Subcutaneous abdominal adipose tissue (tissue), 5 donors: ENCODE measurements at regions not wholly inside any gene's neighbourhood (a gene's known extent, or its start where the extent isn't known, plus 50 kb on each side); places are given as distances from the start of the nearest gene placed in this dataset.

ENCODE experiments used
- H3K27ac ChIP-seq: one replicate; pipeline ENCODE4 v1.7.0; 2013; ENCODE audit warnings: low read depth, mild to moderate bottlenecking, inconsistent platforms, low read length, moderate library complexity
- H3K27me3 ChIP-seq, 5 donors: one replicate each; pipeline ENCODE4 v1.7.0; 2013; ENCODE audit warnings: low read length in 5 of 5, inconsistent platforms in 1 of 5; ENCODE audit not compliant: control insufficient read depth in 5 of 5, insufficient read depth in 4 of 5
- H3K36me3 ChIP-seq, 5 donors: one replicate each; pipeline ENCODE4 v1.7.0; 2013; ENCODE audit warnings: low read length in 5 of 5; ENCODE audit not compliant: control insufficient read depth in 5 of 5, insufficient read depth in 5 of 5
- H3K4me1 ChIP-seq, 5 donors: one replicate each; pipeline ENCODE4 v1.7.0; 2013; ENCODE audit warnings: low read length in 5 of 5, mild to moderate bottlenecking in 3 of 5, moderate library complexity in 1 of 5; ENCODE audit not compliant: control insufficient read depth in 5 of 5, insufficient read depth in 5 of 5
- H3K4me3 ChIP-seq, 5 donors: one replicate each; pipeline ENCODE4 v1.7.0; 2013; ENCODE audit warnings: low read length in 5 of 5, low read depth in 1 of 5
- H3K9ac ChIP-seq, 5 donors: one replicate each; pipeline ENCODE4 v1.7.0; 2013; ENCODE audit warnings: low read length in 5 of 5, mild to moderate bottlenecking in 4 of 5, moderate library complexity in 3 of 5
- H3K9me3 ChIP-seq, 5 donors: one replicate each; pipeline ENCODE4 v1.7.0; 2013; ENCODE audit warnings: low read length in 5 of 5; ENCODE audit not compliant: control insufficient read depth in 5 of 5
- donor health status: healthy.
- donor health status: healthy.
- donor health status: healthy.
- donor health status: healthy.
- donor health status: healthy.

- Histone ChIP-seq H3K9me3 (peaks cover 5 to 44% (median 27%) of the 10 kb centered on the region in 5 donors), H3K36me3 (no peaks in the 10 kb centered on the region), H3K9ac (no peak overlapping the region)
Measured at GRCh38 chr16:50441486-50442157, 72.8 kb upstream of the BRD7 start.

GRCh38 chr16:50440991-50441390 lies 72.2 kb upstream of the BRD7 start:
- Histone ChIP-seq H3K36me3 (no peaks in the 10 kb centered on the region), H3K4me3 (no peak overlapping the region), H3K27ac (no peak overlapping the region), H3K4me1 (no peaks in the 10 kb centered on the region), H3K9ac (no peak overlapping the region), H3K9me3 (peaks cover 5 to 44% (median 27%) of the 10 kb centered on the region in 5 donors), H3K27me3 (peaks cover 0 to 2% (median 0%) of the 10 kb centered on the region in 5 donors)

More at GRCh38 chr16:50441486-50442157, 72.8 kb upstream of the BRD7 start:
- Histone ChIP-seq H3K27me3 (peaks cover 0 to 7% (median 4%) of the 10 kb centered on the region in 5 donors), H3K4me3 (no peak overlapping the region), H3K27ac (no peak overlapping the region), H3K4me1 (no peaks in the 10 kb centered on the region)

GRCh38 chr16:50440531-50440930 lies 71.7 kb upstream of the BRD7 start:
- Histone ChIP-seq H3K27ac (no peak overlapping the region), H3K36me3 (no peaks in the 10 kb centered on the region), H3K27me3 (no peaks in the 10 kb centered on the region), H3K4me1 (no peaks in the 10 kb centered on the region), H3K4me3 (no peak overlapping the region), H3K9ac (no peak overlapping the region), H3K9me3 (peaks cover 5 to 44% (median 27%) of the 10 kb centered on the region in 5 donors)

- Histone ChIP-seq H3K4me3 (no peak overlapping the region), H3K4me1 (no peaks in the 10 kb centered on the region), H3K36me3 (no peaks in the 10 kb centered on the region), H3K9ac (no peak overlapping the region), H3K9me3 (peaks cover 5 to 41% (median 24%) of the 10 kb centered on the region in 5 donors), H3K27me3 (peaks cover 0 to 6% (median 3%) of the 10 kb centered on the region in 5 donors), H3K27ac (no peak overlapping the region)
Measured at GRCh38 chr16:50437769-50438437, 69.1 kb upstream of the BRD7 start.

- H3K36me3 ChIP-seq = no peaks in the 10 kb centered on the region
- H3K9ac ChIP-seq = no peak overlapping the region
- H3K27me3 ChIP-seq = peaks cover 0 to 6% (median 3%) of the 10 kb centered on the region in 5 donors
- peaks cover 2 to 29% (median 14%) of the 10 kb centered on the region in 5 donors for H3K9me3 ChIP-seq
- no peak overlapping the region for H3K27ac ChIP-seq
- H3K4me1 ChIP-seq = no peaks in the 10 kb centered on the region
- no peak overlapping the region for H3K4me3 ChIP-seq
Measured at GRCh38 chr16:50436271-50436670, 67.5 kb upstream of the BRD7 start.

GRCh38 chr16:50434872-50435478 lies 66.2 kb upstream of the BRD7 start:
- Histone ChIP-seq H3K4me1 (no peaks in the 10 kb centered on the region), H3K9me3 (peaks cover 2 to 18% (median 12%) of the 10 kb centered on the region in 5 donors), H3K4me3 (no peak overlapping the region), H3K27me3 (peaks cover 0 to 8% (median 6%) of the 10 kb centered on the region in 5 donors), H3K9ac (no peak overlapping the region), H3K27ac (no peak overlapping the region), H3K36me3 (no peaks in the 10 kb centered on the region)

- peaks cover 3 to 17% (median 8%) of the 10 kb centered on the region in 5 donors for H3K27me3 ChIP-seq
- H3K9me3 ChIP-seq = no peaks in the 10 kb centered on the region
- H3K9ac ChIP-seq = no peak overlapping the region
- no peaks in the 10 kb centered on the region for H3K4me1 ChIP-seq
- no peak overlapping the region for H3K27ac ChIP-seq
- H3K4me3 ChIP-seq = no peak overlapping the region
- no peaks in the 10 kb centered on the region for H3K36me3 ChIP-seq
Measured at GRCh38 chr16:50430076-50430475, 61.3 kb upstream of the BRD7 start.

- Histone ChIP-seq H3K36me3 (no peaks in the 10 kb centered on the region), H3K27ac (no peak overlapping the region)
Measured at GRCh38 chr16:50428742-50429141, 60.0 kb upstream of the BRD7 start.

GRCh38 chr16:50428116-50428515 lies 59.3 kb upstream of the BRD7 start:
- no peaks in the 10 kb centered on the region for H3K9me3 ChIP-seq
- H3K9ac ChIP-seq = no peak overlapping the region
- no peak overlapping the region for H3K27ac ChIP-seq
- H3K36me3 ChIP-seq = no peaks in the 10 kb centered on the region
- H3K4me1 ChIP-seq = peaks cover 0 to 4% (median 0%) of the 10 kb centered on the region in 5 donors
- peaks cover 3 to 18% (median 6%) of the 10 kb centered on the region in 5 donors for H3K27me3 ChIP-seq
- no peak overlapping the region for H3K4me3 ChIP-seq

More at GRCh38 chr16:50428742-50429141, 60.0 kb upstream of the BRD7 start:
- Histone ChIP-seq H3K4me3 (no peak overlapping the region), H3K27me3 (peaks cover 3 to 17% (median 7%) of the 10 kb centered on the region in 5 donors), H3K9ac (no peak overlapping the region), H3K9me3 (no peaks in the 10 kb centered on the region), H3K4me1 (peaks cover 0 to 3% (median 0%) of the 10 kb centered on the region in 5 donors)

GRCh38 chr16:50427107-50427506 lies 58.3 kb upstream of the BRD7 start:
- Histone ChIP-seq H3K4me3 (no peak overlapping the region), H3K9me3 (no peaks in the 10 kb centered on the region), H3K4me1 (peaks cover 0 to 4% (median 0%) of the 10 kb centered on the region in 5 donors), H3K27ac (no peak overlapping the region), H3K36me3 (no peaks in the 10 kb centered on the region), H3K27me3 (peaks cover 6 to 18% (median 9%) of the 10 kb centered on the region in 5 donors), H3K9ac (no peak overlapping the region)
